T-helper 2 cell treated with Interferon-gamma antibody and Interleukin-4, amounts not matched to agents 5 μg/mL and 100 μg/mL, for 36 hours (primary cell): ENCODE measurements at regions not wholly inside any gene's neighbourhood (a gene's known extent, or its start where the extent isn't known, plus 50 kb on each side); places are given as distances from the start of the nearest gene placed in this dataset.

ENCODE experiments used
- DNase-seq: peaks from one replicate; pipeline ENCODE4 v3.0.0; 2021; ENCODE audit warnings: low spot score
- H3K27ac Mint-ChIP-seq: one replicate; pipeline ENCODE4 v1.8.0; 2021; ENCODE audit warnings: mild to moderate bottlenecking, mixed read lengths
- H3K27me3 Mint-ChIP-seq: one replicate; pipeline ENCODE4 v1.8.0; 2021; ENCODE audit warnings: low read depth, mixed read lengths
- H3K36me3 Mint-ChIP-seq: one replicate; pipeline ENCODE4 v1.8.0; 2021; ENCODE audit warnings: low read depth, mixed read lengths
- H3K4me1 Mint-ChIP-seq: one replicate; pipeline ENCODE4 v1.8.0; 2021; ENCODE audit warnings: low read depth, mixed read lengths
- H3K4me3 Mint-ChIP-seq: one replicate; pipeline ENCODE4 v1.8.0; 2022; ENCODE audit warnings: mild to moderate bottlenecking, moderate library complexity, mixed read lengths
- H3K9me3 Mint-ChIP-seq: one replicate; pipeline ENCODE4 v1.8.0; 2021; ENCODE audit warnings: mixed read lengths

DNA sequence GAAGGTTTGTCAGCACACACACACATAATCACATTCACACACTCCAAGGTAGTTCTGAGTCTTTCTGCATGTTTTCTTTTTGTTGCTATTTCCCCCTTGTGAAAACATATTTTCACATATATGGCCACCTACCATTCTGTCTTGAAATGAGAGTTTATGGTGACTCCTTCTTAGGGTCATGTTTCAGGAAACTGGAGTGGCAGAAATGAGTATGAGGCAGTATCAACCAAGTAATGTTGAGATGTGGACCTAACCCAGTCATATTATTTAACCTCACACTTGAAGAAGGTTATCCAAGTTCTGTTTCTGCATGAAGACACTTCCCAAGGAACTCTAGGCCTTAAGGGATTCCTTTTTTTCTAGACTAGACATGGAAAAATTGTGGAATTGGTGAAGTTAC, 481.4 kb downstream of the ETS1 start:
- H3K4me1 Mint-ChIP-seq, result peaks cover 7% of the 10 kb centered on the region
- DNase-seq, result no peak

DNA sequence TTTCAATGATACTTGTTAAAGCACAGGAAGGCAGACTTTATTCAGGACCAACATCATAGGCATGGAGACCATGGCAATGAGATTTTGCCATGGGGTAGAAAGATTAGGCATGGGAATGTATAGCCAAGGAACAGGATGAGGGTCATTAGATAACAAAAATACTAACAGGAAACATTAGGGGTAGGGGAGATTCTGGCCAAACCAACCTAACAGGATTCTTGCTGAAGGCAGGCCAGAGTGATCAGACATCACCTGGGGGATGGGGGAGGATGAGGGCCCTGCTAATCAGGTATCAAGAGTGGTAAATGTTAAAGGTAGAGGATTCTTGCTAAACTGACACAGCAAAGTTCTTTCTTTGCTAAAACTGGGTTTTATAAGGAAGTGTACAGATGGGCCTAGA, 481.8 kb downstream of the ETS1 start:
- peaks cover 5% of the 10 kb centered on the region for H3K27me3 Mint-ChIP-seq
- H3K27ac Mint-ChIP-seq, result no peak overlapping the region
- no peak for DNase-seq
- peaks cover 3% of the 10 kb centered on the region for H3K9me3 Mint-ChIP-seq
- H3K36me3 Mint-ChIP-seq, result no peaks in the 10 kb centered on the region
- H3K4me1 Mint-ChIP-seq, result peaks cover 7% of the 10 kb centered on the region
- no peak overlapping the region for H3K4me3 Mint-ChIP-seq

More for the DNA sequence above, 481.4 kb downstream of the ETS1 start:
- no peaks in the 10 kb centered on the region for H3K36me3 Mint-ChIP-seq
- no peak overlapping the region for H3K4me3 Mint-ChIP-seq
- H3K27me3 Mint-ChIP-seq, result peaks cover 8% of the 10 kb centered on the region
- H3K9me3 Mint-ChIP-seq, result peaks cover 3% of the 10 kb centered on the region
- H3K27ac Mint-ChIP-seq, result no peak overlapping the region

DNA sequence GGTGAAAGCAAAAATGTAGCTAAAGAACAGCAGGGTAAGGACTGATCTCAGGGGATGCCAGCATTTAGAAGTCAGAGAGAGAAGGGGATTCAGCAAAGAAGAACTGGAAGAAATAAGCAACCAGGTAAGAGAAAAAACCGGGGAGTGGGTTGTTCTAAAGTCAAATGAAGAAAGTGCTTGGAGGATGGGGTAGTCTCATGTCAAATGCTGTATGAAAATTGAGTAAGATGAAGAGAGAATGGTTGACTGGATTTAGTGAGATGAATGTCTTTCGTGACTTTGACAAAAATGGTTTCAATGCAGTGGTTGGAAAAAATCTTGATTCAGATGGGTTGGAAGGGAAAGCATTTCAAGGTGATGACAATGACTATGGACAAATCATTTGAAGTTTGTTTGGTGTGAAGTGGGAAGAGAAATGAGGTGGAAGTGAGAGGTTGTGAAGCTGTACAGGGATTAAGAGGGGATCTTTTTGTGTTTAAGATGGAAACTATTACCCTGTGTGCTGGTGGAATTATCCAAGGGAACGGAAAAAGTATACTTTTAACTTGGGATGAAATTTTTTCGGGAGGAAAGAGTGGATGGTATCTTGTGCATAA, 484.0 kb downstream of the ETS1 start:
- H3K4me3 Mint-ChIP-seq, result no peak overlapping the region
- H3K27me3 Mint-ChIP-seq, result peaks cover 5% of the 10 kb centered on the region
- no peak overlapping the region for H3K27ac Mint-ChIP-seq
- no peaks in the 10 kb centered on the region for H3K36me3 Mint-ChIP-seq
- peaks cover 3% of the 10 kb centered on the region for H3K9me3 Mint-ChIP-seq
- H3K4me1 Mint-ChIP-seq, result peaks cover 4% of the 10 kb centered on the region
- no peak for DNase-seq

DNA sequence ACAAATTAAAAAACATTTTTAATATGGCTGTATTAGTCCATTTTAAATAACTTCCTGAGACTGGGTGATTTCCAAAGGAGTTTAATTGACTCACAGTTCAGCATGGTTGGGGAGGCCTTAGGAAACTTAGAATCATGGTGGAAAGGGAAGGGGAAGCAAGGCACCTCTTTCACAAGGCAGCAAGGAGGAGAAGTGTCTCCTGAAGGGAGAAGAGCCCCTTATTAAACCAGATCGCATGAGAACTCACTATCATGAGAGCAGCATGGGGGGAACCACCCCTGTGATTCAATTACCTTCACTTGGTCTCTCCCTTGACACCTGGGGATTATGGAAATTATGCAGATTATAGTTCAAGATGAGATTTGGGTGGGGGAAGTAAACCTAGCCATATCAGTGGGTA, 488.6 kb downstream of the ETS1 start:
- peaks cover 4% of the 10 kb centered on the region for H3K27me3 Mint-ChIP-seq
- H3K4me3 Mint-ChIP-seq, result no peak overlapping the region
- H3K27ac Mint-ChIP-seq, result no peak overlapping the region

DNA sequence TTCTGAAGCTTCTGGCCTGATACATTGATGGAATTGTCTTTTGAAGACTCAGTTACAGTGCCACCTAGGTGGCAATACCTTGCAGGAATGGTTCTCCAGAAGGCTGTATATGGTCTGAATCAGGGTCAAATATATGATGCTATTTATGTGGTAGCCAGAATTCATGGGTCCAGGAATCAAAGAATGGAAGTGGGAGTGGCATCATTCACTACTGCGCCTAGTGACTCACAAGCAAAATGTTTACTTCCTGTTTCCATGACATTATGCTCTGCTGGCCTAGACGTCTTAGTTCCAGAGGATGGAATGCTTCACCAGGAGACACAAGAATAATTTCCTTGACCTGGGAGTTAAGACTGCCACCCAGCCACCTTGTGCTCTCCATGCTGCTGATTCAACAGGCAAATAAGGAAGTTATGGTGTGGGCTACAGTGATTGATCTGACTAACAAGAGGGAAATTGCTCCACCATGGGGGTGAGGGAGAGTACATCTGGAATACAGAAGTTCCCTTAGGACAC, 491.8 kb downstream of the ETS1 start:
- no peaks in the 10 kb centered on the region for H3K36me3 Mint-ChIP-seq
- H3K27me3 Mint-ChIP-seq, result peaks cover 4% of the 10 kb centered on the region
- H3K4me1 Mint-ChIP-seq, result peaks cover 5% of the 10 kb centered on the region
- no peak for DNase-seq
- peaks cover 2% of the 10 kb centered on the region for H3K9me3 Mint-ChIP-seq
- H3K4me3 Mint-ChIP-seq, result no peak overlapping the region
- no peak overlapping the region for H3K27ac Mint-ChIP-seq

More for the DNA sequence above, 488.6 kb downstream of the ETS1 start:
- DNase-seq, result no peak
- no peaks in the 10 kb centered on the region for H3K9me3 Mint-ChIP-seq
- H3K36me3 Mint-ChIP-seq, result no peaks in the 10 kb centered on the region
- H3K4me1 Mint-ChIP-seq, result peaks cover 9% of the 10 kb centered on the region

DNA sequence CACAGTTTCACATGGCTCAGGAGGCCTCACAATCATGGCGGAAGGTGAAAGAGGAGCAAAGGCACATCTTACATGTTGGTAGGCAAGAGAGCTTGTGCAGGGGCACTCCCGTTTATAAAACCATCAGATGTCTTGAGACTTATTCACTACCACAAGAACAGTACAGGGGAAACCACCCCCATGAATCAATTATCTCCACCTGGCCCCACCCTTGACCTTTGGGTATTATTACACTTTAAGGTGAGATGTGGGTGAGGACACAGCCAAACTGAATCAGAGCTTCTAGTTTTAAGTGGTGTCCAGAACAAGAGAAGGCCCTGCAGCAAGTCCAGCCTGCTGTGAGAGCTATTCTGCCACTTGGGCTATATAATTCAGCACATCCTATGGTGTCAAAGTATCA, 493.7 kb downstream of the ETS1 start:
- Mint-ChIP-seq H3K4me3 (no peak overlapping the region), H3K27me3 (no peaks in the 10 kb centered on the region), H3K9me3 (peaks cover 15% of the 10 kb centered on the region), H3K4me1 (peaks cover 5% of the 10 kb centered on the region), H3K36me3 (peaks cover 3% of the 10 kb centered on the region), H3K27ac (no peak overlapping the region)
- no peak for DNase-seq

DNA sequence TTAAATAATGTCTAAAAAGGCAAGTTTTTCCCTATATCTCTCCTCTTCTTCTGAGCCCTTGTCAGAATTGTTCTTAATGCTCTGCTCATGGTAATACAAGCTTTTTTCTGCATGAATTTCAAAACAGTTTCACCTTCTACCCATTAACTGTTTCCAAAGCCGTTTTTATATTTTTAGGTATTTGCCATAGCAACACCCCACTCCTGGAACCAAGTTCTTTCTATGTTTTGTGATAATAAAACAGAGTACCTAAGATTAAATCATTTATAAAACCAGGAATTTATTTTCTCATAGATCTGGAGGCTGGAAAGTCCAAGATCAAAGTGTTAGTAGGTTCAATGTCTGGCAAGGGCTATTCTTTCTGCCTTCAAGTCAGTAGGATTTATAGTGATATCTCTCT, 497.4 kb downstream of the ETS1 start:
- Mint-ChIP-seq H3K27me3 (no peaks in the 10 kb centered on the region), H3K9me3 (peaks cover 19% of the 10 kb centered on the region), H3K27ac (no peak overlapping the region), H3K4me3 (no peak overlapping the region), H3K4me1 (peaks cover 2% of the 10 kb centered on the region), H3K36me3 (peaks cover 4% of the 10 kb centered on the region)
- no peak for DNase-seq

DNA sequence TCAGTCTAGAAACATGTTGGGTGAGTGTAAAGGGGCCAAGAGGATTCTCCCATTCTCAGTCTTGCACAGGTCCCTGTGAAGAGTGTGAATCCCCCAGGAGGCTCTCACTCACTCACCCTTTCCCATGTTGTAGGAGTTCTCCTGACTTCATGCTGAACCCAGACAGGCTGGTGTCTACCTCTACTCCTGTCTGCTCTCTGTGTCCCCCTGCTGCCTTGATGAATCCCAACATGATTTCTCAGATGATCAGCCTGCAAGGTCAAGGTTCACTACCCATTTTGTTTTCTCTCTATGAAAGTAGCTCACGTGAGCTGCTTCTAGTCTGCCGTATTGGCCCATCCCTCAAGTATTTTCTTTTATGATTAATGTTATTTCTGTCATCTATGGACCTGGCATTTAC, 500.6 kb downstream of the ETS1 start:
- H3K36me3 Mint-ChIP-seq, result peaks cover 4% of the 10 kb centered on the region
- peaks cover 33% of the 10 kb centered on the region for H3K9me3 Mint-ChIP-seq
- H3K27ac Mint-ChIP-seq, result no peak overlapping the region
- no peak for DNase-seq
- peaks cover 6% of the 10 kb centered on the region for H3K4me1 Mint-ChIP-seq
- H3K4me3 Mint-ChIP-seq, result no peak overlapping the region
- peaks cover 2% of the 10 kb centered on the region for H3K27me3 Mint-ChIP-seq

DNA sequence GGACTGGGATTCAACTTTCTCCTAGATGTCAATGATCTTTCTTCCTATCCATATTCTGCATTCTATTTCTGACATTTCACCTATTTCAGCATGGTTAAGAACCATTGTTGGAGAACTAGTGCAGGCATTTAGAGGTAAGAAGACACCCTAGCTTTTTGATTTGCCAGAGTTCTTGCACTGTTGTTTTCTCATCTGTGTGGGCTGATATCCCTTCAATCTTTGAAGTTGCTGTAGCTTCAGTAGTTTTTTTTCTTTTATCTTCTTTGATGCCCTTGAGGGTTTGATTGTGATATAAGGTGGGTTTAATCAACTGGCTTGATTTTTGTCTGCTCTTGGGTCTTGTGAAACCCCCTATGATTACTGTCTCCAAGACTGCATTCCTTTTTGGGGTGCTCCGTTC, 502.1 kb downstream of the ETS1 start:
- H3K27ac Mint-ChIP-seq, result no peak overlapping the region
- H3K4me3 Mint-ChIP-seq, result no peak overlapping the region
- peaks cover 7% of the 10 kb centered on the region for H3K4me1 Mint-ChIP-seq
- H3K36me3 Mint-ChIP-seq, result peaks cover 4% of the 10 kb centered on the region
- H3K9me3 Mint-ChIP-seq, result peaks cover 29% of the 10 kb centered on the region
- H3K27me3 Mint-ChIP-seq, result peaks cover 2% of the 10 kb centered on the region
- no peak for DNase-seq

DNA sequence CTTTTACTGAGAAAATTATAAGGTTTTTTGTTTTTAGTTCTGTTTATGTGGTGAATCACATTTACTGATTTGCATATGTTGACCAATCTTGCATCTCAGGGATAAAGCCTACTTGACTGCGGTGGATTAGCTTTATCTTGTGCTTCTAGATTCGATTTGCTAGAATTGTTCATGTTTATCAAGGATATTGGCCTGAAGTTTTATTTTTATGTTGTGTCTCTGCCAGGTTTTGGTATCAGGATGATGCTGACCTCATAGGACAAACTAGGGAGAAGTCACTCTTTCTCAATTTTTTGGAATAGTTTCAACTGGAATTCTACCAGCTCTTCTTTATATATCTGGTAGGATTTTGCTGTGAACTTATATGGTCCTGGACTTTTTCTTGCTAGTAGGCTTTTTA, 504.8 kb downstream of the ETS1 start:
- DNase-seq, result no peak
- Mint-ChIP-seq H3K36me3 (peaks cover 2% of the 10 kb centered on the region), H3K9me3 (peaks cover 24% of the 10 kb centered on the region), H3K4me3 (no peak overlapping the region), H3K27me3 (peaks cover 9% of the 10 kb centered on the region), H3K27ac (no peak overlapping the region), H3K4me1 (peaks cover 13% of the 10 kb centered on the region)

DNA sequence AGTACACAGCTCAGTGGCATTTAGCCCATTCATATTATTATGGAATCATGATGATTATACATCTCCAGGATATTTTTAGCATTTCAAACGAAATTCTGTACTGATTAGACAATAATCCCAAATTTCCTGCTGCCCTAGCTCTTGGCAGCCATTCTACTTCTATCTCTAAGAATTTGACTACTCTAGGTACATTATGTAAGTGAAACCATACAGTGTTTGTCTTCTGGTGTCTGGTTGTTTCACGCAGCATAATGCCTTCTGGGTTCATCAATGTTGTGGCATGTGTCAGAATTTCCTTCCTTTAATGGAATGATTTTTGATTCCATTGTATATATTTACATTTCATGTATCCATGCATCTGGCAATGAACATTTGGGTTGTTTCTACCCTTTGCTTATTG, 517.7 kb downstream of the ETS1 start:
- Mint-ChIP-seq H3K27ac (no peak overlapping the region), H3K36me3 (no peaks in the 10 kb centered on the region), H3K9me3 (peaks cover 11% of the 10 kb centered on the region), H3K4me1 (peaks cover 1% of the 10 kb centered on the region), H3K4me3 (no peak overlapping the region), H3K27me3 (peaks cover 4% of the 10 kb centered on the region)
- no peak for DNase-seq

DNA sequence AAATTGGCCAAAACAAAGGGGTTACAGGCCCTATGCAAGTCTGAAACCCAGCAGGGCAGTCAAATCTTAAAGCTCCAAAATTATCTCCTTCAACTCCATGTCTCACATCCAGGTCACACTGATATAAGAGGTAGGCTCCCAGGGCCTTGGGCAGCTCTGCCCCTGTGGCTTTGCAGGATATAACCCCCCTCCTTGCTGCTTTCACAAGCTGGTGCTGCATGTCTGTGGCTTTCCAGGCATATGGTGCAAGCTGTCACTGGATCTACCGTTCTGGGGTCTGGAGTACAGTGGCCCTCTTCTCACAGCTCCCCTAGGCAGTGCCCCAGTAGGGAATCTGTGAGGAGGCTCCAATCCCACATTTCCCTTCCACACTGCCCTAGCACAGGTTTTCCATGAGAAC, 519.6 kb downstream of the ETS1 start:
- Mint-ChIP-seq H3K9me3 (peaks cover 23% of the 10 kb centered on the region), H3K27ac (no peak overlapping the region), H3K27me3 (peaks cover 6% of the 10 kb centered on the region), H3K36me3 (peaks cover 4% of the 10 kb centered on the region), H3K4me3 (no peak overlapping the region), H3K4me1 (no peaks in the 10 kb centered on the region)
- no peak for DNase-seq

DNA sequence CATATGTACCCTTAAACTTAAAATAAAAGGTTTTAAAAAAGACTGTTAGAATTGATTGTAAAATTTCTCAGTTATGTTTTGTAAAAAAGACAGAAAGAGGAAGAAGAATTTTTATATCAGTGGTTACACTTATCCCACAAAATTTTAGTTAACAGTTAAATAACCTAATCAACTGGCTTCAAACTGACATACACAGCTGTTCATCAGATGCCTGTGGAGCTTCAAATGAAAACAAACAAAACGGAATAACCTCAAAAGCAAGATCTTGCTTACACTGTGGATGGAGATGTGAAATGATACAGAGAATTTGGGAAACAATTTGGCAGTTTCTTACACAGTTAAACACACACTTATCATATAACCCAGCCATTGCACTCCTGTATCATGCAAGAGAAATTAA, 521.0 kb downstream of the ETS1 start:
- DNase-seq, result no peak
- Mint-ChIP-seq H3K27me3 (peaks cover 3% of the 10 kb centered on the region), H3K9me3 (peaks cover 23% of the 10 kb centered on the region), H3K4me1 (no peaks in the 10 kb centered on the region), H3K36me3 (peaks cover 4% of the 10 kb centered on the region), H3K27ac (no peak overlapping the region), H3K4me3 (no peak overlapping the region)

DNA sequence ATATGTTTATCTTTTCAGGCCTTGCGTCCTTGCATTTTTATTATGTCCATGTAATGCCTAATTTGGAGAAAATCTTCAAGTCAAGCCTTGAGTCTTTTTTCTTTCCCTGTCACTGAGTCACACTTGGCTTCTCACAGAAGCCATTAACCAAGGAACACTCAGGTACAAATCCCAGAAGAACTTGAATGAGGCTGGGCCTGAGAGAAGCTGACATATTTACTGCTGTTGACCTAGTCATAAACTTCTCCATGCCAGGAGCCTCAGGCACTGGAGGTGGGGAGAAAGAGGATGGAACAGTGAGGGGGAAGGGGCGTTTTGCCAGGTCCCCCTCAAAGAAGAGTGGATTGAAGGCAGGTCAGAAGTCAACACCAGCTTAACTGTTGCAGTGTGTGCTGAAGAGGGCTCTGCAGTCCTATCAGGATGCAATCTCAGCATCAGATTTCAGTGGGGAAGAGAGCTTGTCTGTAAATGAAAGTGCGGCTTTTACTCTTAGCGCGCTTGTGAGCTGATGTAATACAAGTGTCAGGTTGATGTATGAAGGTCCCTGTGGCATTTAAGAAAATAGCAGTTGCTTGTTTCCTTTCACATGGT, 526.0 kb downstream of the ETS1 start:
- DNase-seq, result no peak
- H3K27ac Mint-ChIP-seq, result no peak overlapping the region
- H3K36me3 Mint-ChIP-seq, result peaks cover 4% of the 10 kb centered on the region

More for the DNA sequence above, 526.0 kb downstream of the ETS1 start:
- Mint-ChIP-seq H3K4me1 (no peaks in the 10 kb centered on the region), H3K9me3 (peaks cover 16% of the 10 kb centered on the region), H3K4me3 (no peak overlapping the region), H3K27me3 (peaks cover 3% of the 10 kb centered on the region)
